HCT116 (cell line): ENCODE measurements at regions not wholly inside any gene's neighbourhood (a gene's known extent, or its start where the extent isn't known, plus 50 kb on each side); places are given as distances from the start of the nearest gene placed in this dataset.

Experiments used
- ATAC-seq: fragments of 200-7000 bp; cut with Tn5 transposase; 2 replicates; pipeline ENCODE4 v1.9.1; 2020; ENCODE audit warnings: mild to moderate bottlenecking, moderate library complexity
- BruUV-seq: library from RNA; stranded (reverse); fragments of 400-500 nt; replicated peaks from 2 replicates; lab custom pipeline; 2021; lab: Mats Ljungman, UMichigan
- CTCF ChIA-PET: fragments of 300-600 bp; sonication (Branson Sonifier 250); formaldehyde crosslinking; loops from one replicate; lab custom pipeline; 2021; ENCODE audit warnings: antibody characterized with exemption; lab: Charles Lee
- POLR2A ChIA-PET: fragments of 300-600, 350-600 bp; sonication (Branson Sonifier 250); formaldehyde crosslinking; loops from one replicate; lab custom pipeline; 2021; ENCODE audit warnings: antibody characterized with exemption; lab: Charles Lee
- RAD21 ChIA-PET, 2 experiments: fragments of 300-600 bp; sonication (Branson Sonifier 250); formaldehyde crosslinking; loops; one replicate each; lab custom pipeline; 2023; ENCODE audit warnings: low total read pairs in 2 of 2; ENCODE audit not compliant: uncharacterized antibody in 2 of 2, unreplicated experiment in 2 of 2, low non-redundant PET in 1 of 2; lab: Charles Lee
- DNase-seq: peaks from one replicate; pipeline ENCODE4 v3.0.0-alpha.2; 2010; ENCODE audit warnings: low read depth, low spot score
- H2AFZ ChIP-seq: fragments of 200-600 bp; shearing (Covaris generic), sonication (generic); 2 replicates; pipeline ENCODE4 v1.6.1; 2017; ENCODE audit warnings: low read depth, mixed run types, mixed read lengths, antibody characterized with exemption, low read length; ENCODE audit not compliant: poor library complexity, severe bottlenecking
- H3K27ac ChIP-seq: 2 replicates; pipeline ENCODE4 v1.5.1; 2012; ENCODE audit warnings: low read depth, low read length
- H3K27me3 ChIP-seq: fragments of 200-600 bp; sonication (generic); 2 replicates; pipeline ENCODE4 v1.6.1; 2016; ENCODE audit warnings: mixed run types, low read length, mixed read lengths; ENCODE audit not compliant: insufficient read depth
- H3K36me3 ChIP-seq, 2 experiments: fragments of 200-500 bp in 1 of 2; fragments of 200-600 bp in 1 of 2; sonication (Bioruptor generic) in 1 of 2; sonication (generic) in 1 of 2; 2 replicates each; pipeline versions ENCODE4 v1.5.1 to v1.6.1; 2014 to 2016; ENCODE audit warnings: low read length in 2 of 2, inconsistent platforms in 1 of 2, mixed read lengths in 1 of 2, mixed run types in 1 of 2; ENCODE audit not compliant: insufficient read depth in 2 of 2, control insufficient read depth in 1 of 2
- H3K4me1 ChIP-seq, 2 experiments: fragments of 200-600 bp in 1 of 2; sonication (generic) in 1 of 2; 2 replicates each; pipeline versions ENCODE4 v1.5.1 to v1.6.1; 2012 to 2017; ENCODE audit warnings: low read length in 2 of 2, inconsistent platforms in 1 of 2, mild to moderate bottlenecking in 1 of 2, mixed read lengths in 1 of 2, mixed run types in 1 of 2, moderate library complexity in 1 of 2; ENCODE audit not compliant: insufficient read depth in 2 of 2, control insufficient read depth in 1 of 2
- H3K4me2 ChIP-seq: fragments of 200-600 bp; sonication (generic); 2 replicates; pipeline ENCODE4 v1.6.1; 2017; ENCODE audit warnings: mixed run types, low read length, mixed read lengths
- H3K4me3 ChIP-seq, 2 experiments: fragments of 200-600 bp in 1 of 2; sonication (generic) in 1 of 2; replicated peaks in 1 of 2; 2 replicates each; pipeline ENCODE4 v1.5.1; 2011 to 2016; ENCODE audit warnings: low read length in 2 of 2, control low read depth in 1 of 2, low read depth in 1 of 2, mild to moderate bottlenecking in 1 of 2, mixed read lengths in 1 of 2, mixed run types in 1 of 2
- H3K79me2 ChIP-seq: fragments of 200-600 bp; sonication (generic); 2 replicates; pipeline ENCODE4 v1.6.1; 2017; ENCODE audit warnings: mild to moderate bottlenecking, mixed run types, low read length, moderate library complexity, mixed read lengths; ENCODE audit not compliant: insufficient read depth
- H3K9ac ChIP-seq: fragments of 200-600 bp; sonication (generic); 2 replicates; pipeline ENCODE4 v1.6.1; 2016; ENCODE audit warnings: low read length, mixed read lengths
- H3K9me2 ChIP-seq: fragments of 200-600 bp; sonication (generic), shearing (Covaris generic); 2 replicates; pipeline ENCODE4 v1.6.1; 2017; ENCODE audit warnings: mixed run types, mild to moderate bottlenecking, moderate library complexity; ENCODE audit not compliant: insufficient read depth
- H3K9me3 ChIP-seq, 2 experiments: fragments of 200-500 bp in 1 of 2; fragments of 200-600 bp in 1 of 2; sonication (Bioruptor generic) in 1 of 2; sonication (generic) in 1 of 2; 2 replicates each; pipeline ENCODE4 v1.6.1; 2014 to 2017; ENCODE audit warnings: low read length in 2 of 2, mixed read lengths in 2 of 2, inconsistent platforms in 1 of 2, low read depth in 1 of 2, mild to moderate bottlenecking in 1 of 2, mixed run types in 1 of 2, moderate library complexity in 1 of 2; ENCODE audit not compliant: control insufficient read depth in 1 of 2, insufficient read depth in 1 of 2
- H4K20me1 ChIP-seq: fragments of 200-600 bp; sonication (generic), shearing (Covaris generic); 2 replicates; pipeline ENCODE4 v1.6.1; 2017; ENCODE audit warnings: mixed run types, mild to moderate bottlenecking, moderate library complexity; ENCODE audit not compliant: insufficient read depth
- CBX3 ChIP-seq: IDR thresholded peaks from 2 replicates; pipeline ENCODE4 v1.6.1; 2012; ENCODE audit warnings: low read depth
- CEBPB ChIP-seq: IDR thresholded peaks from 2 replicates; pipeline ENCODE4 v1.6.1; 2012; ENCODE audit warnings: low read depth
- CTCF ChIP-seq, 3 experiments: fragments of 200-600 bp in 1 of 3; sonication (generic) in 1 of 3; IDR thresholded peaks in 2 of 3; conservative IDR thresholded peaks in 1 of 3; 2 replicates each; pipeline ENCODE4 v1.5.1; 2012 to 2017; ENCODE audit warnings: low read depth in 2 of 3, low read length in 2 of 3, antibody characterized with exemption in 1 of 3, borderline replicate concordance in 1 of 3, control low read depth in 1 of 3, mild to moderate bottlenecking in 1 of 3, mixed read lengths in 1 of 3, mixed run types in 1 of 3, moderate library complexity in 1 of 3; ENCODE audit not compliant: insufficient read depth in 1 of 3
- EGR1 ChIP-seq: IDR thresholded peaks from 2 replicates; pipeline ENCODE4 v1.6.1; 2012; ENCODE audit warnings: low read depth
- EZH2 ChIP-seq: fragments of 200-600 bp; sonication (generic); IDR thresholded peaks from 2 replicates; pipeline ENCODE4 v1.6.1; 2017; ENCODE audit warnings: antibody characterized with exemption, mixed run types
- POLR2AphosphoS5 ChIP-seq: IDR thresholded peaks from 2 replicates; pipeline ENCODE4 v1.6.1; 2011; ENCODE audit warnings: mild to moderate bottlenecking, low read depth, low read length, moderate library complexity
- REST ChIP-seq: IDR thresholded peaks from 2 replicates; pipeline ENCODE4 v1.6.1; 2012; ENCODE audit warnings: low read depth
- SIN3A ChIP-seq: IDR thresholded peaks from 2 replicates; pipeline ENCODE4 v1.6.1; 2012; ENCODE audit warnings: low read depth
- TCF7L2 ChIP-seq: IDR thresholded peaks from 2 replicates; pipeline ENCODE4 v1.7.0; 2011; ENCODE audit warnings: borderline replicate concordance, inconsistent platforms; ENCODE audit not compliant: insufficient read depth, insufficient read length; ENCODE audit errors: extremely low read depth
- ZBTB33 ChIP-seq: IDR thresholded peaks from 2 replicates; pipeline ENCODE4 v1.6.1; 2011; ENCODE audit warnings: mild to moderate bottlenecking, low read length, moderate library complexity; ENCODE audit not compliant: insufficient replicate concordance; ENCODE audit errors: extremely low read depth
- ZFX ChIP-seq: fragments of 450-650 bp; IDR thresholded peaks from 2 replicates; pipeline ENCODE4 v1.6.1; 2017
- ZNF274 ChIP-seq: fragments of 200-500 bp; sonication (Bioruptor generic); IDR thresholded peaks from 2 replicates; pipeline ENCODE4 v1.6.1; 2014; ENCODE audit warnings: mild to moderate bottlenecking, low read depth, low read length, inconsistent platforms
- intact Hi-C: fragments of 100-400 bp; cut with micrococcal nuclease; formaldehyde crosslinking; loops from 2 replicates; pipeline ENCODE4 v1.10.0; 2022
- TF ChIP-seq, protein P1 (sequence below): IDR thresholded peaks from 2 replicates; pipeline ENCODE4 v1.6.1; 2012

- TF ChIP-seq, protein P1, sequence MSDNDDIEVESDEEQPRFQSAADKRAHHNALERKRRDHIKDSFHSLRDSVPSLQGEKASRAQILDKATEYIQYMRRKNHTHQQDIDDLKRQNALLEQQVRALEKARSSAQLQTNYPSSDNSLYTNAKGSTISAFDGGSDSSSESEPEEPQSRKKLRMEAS = no peak
- TF ChIP-seq SIN3A = no peak
- no peak for TF ChIP-seq CEBPB
- no peak for TF ChIP-seq TCF7L2
- Histone ChIP-seq H3K4me3 (no peak overlapping the region), H4K20me1 (no peaks in the 10 kb centered on the region), H3K9me3 (no peaks in the 10 kb centered on the region), H3K27ac (no peak overlapping the region), H3K9ac (no peak overlapping the region), H2AFZ (no peak overlapping the region), H3K9me2 (no peaks in the 10 kb centered on the region), H3K27me3 (no peaks in the 10 kb centered on the region), H3K4me1 (no peaks in the 10 kb centered on the region), H3K36me3 (no peaks in the 10 kb centered on the region), H3K4me2 (no peak overlapping the region), H3K79me2 (no peaks in the 10 kb centered on the region)
- RAD21 ChIA-PET = no interaction called here
- CTCF ChIA-PET = no interaction called here
- intact Hi-C loops = no loop called here
- no TSS peak for BruUV-seq
- DNase-seq (no peak), ATAC-seq (no peak)
- POLR2A ChIA-PET = no interaction called here
Measured at GRCh38 chr1:187911820-187912219, 1083.1 kb downstream of the PLA2G4A start.

DNA sequence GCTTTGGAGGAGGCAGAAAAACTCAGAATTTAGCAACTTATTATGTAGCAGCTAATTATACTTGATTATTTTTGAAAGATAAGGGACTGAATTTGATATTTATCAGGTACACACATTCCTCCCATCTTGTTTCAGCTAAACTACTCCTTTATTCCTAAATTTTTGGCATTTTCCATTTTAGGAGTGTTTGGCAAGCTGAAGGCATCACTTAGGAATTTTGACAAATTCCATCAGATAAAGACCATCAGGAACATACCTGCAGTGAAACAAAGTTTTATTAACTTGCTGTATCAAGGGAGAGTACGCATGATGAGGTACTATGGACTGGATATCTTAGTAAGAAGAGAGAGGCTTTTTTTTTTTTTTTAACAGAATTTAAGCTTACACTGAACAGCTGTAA lies 1092.2 kb downstream of the PLA2G4A start:
- no peak overlapping the region for H3K4me3 ChIP-seq
- no peaks in the 10 kb centered on the region for H3K36me3 ChIP-seq
- H3K9me3 ChIP-seq = no peaks in the 10 kb centered on the region
- BruUV-seq = no TSS peak
- H3K9me2 ChIP-seq = no peaks in the 10 kb centered on the region
- POLR2A ChIA-PET = no interaction called here
- no peak overlapping the region for H3K27ac ChIP-seq
- RAD21 ChIA-PET = no interaction called here
- H3K27me3 ChIP-seq = no peaks in the 10 kb centered on the region
- H3K79me2 ChIP-seq = no peaks in the 10 kb centered on the region
- intact Hi-C loops = no loop called here
- no peak overlapping the region for H3K4me2 ChIP-seq
- no peak overlapping the region for H2AFZ ChIP-seq
- no peaks in the 10 kb centered on the region for H3K4me1 ChIP-seq
- no peak for ATAC-seq
- H4K20me1 ChIP-seq = no peaks in the 10 kb centered on the region
- no peak for DNase-seq
- no peak overlapping the region for H3K9ac ChIP-seq
- CTCF ChIA-PET = no interaction called here
- TF ChIP-seq REST = no peak
- TF ChIP-seq ZBTB33 = no peak
- no peak for TF ChIP-seq ZFX
- no peak for TF ChIP-seq EZH2
- TF ChIP-seq SIN3A = no peak
- no peak for TF ChIP-seq POLR2AphosphoS5
- TF ChIP-seq, protein P1 = no peak
- TF ChIP-seq CTCF (IDR thresholded peaks at IDR 0.05 in 2 of 3, conservative IDR thresholded peaks at IDR 0.05 in 1 of 3; ENCODE audit: borderline replicate concordance in 1 of 3, insufficient read depth in 1 of 3, low read depth in 2 of 3, low read length in 2 of 3) = no peak
- TF ChIP-seq EGR1 = no peak
- TF ChIP-seq ZNF274 = no peak
- no peak for TF ChIP-seq CBX3
